ENCODE measurements at regions not wholly inside any gene's neighbourhood (a gene's known extent, or its start where the extent isn't known, plus 50 kb on each side); places are given as distances from the start of the nearest gene placed in this dataset.

- Histone ChIP-seq H3K9ac (ENCODE audit: low read length) (no peak overlapping the region), H3F3A (ENCODE audit: insufficient read depth) (no peaks in the 10 kb centered on the region), H4K20me1 (ENCODE audit: low read depth, low read length) (no peaks in the 10 kb centered on the region), H2AFZ (ENCODE audit: low read depth, low read length, severe bottlenecking) (no peak overlapping the region), H3K4me3 (ENCODE audit: insufficient read depth, low read length, poor library complexity, severe bottlenecking) (no peak overlapping the region), H3K9me2 (replicated peaks; ENCODE audit: insufficient read depth, low read length) (no peaks in the 10 kb centered on the region), H3K36me3 (ENCODE audit: low read length) (no peaks in the 10 kb centered on the region), H3K9me3 (ENCODE audit: insufficient read depth, low read length) (no peaks in the 10 kb centered on the region), H3K4me2 (ENCODE audit: low read depth, low read length, poor library complexity, severe bottlenecking) (no peak overlapping the region), H3K27me3 (ENCODE audit: low read length) (no peaks in the 10 kb centered on the region), H3K79me2 (ENCODE audit: insufficient read depth, low read length) (no peaks in the 10 kb centered on the region), H3K27ac (ENCODE audit: low read depth, low read length) (no peak overlapping the region)
- TF ChIP-seq EZH2phosphoT487 (conservative IDR thresholded peaks at IDR 0.05; ENCODE audit: low read length), result no peak
- TF ChIP-seq CTCF (IDR thresholded peaks at IDR 0.05; ENCODE audit: insufficient read depth, low read length, poor library complexity, severe bottlenecking), result no peak
These were observed 492.0 kb downstream of the KIF20B start for GRCh38 chr10:90193240-90193985.

GRCh38 chr10:90195288-90195840 lies 494.0 kb downstream of the KIF20B start:
- no peak for TF ChIP-seq CTCF (IDR thresholded peaks at IDR 0.05; ENCODE audit: insufficient read depth, low read length, poor library complexity, severe bottlenecking)
- TF ChIP-seq EZH2phosphoT487 (conservative IDR thresholded peaks at IDR 0.05; ENCODE audit: low read length), result no peak

GRCh38 chr10:90197766-90198165 lies 496.4 kb downstream of the KIF20B start:
- TF ChIP-seq CTCF (IDR thresholded peaks at IDR 0.05; ENCODE audit: insufficient read depth, low read length, poor library complexity, severe bottlenecking) (no peak), EZH2phosphoT487 (conservative IDR thresholded peaks at IDR 0.05; ENCODE audit: low read length) (no peak)
- Histone ChIP-seq H3K9me3 (ENCODE audit: insufficient read depth, low read length) (no peaks in the 10 kb centered on the region), H3K27me3 (ENCODE audit: low read length) (no peaks in the 10 kb centered on the region), H3K9ac (ENCODE audit: low read length) (no peak overlapping the region), H3K36me3 (ENCODE audit: low read length) (no peaks in the 10 kb centered on the region), H4K20me1 (ENCODE audit: low read depth, low read length) (no peaks in the 10 kb centered on the region), H2AFZ (ENCODE audit: low read depth, low read length, severe bottlenecking) (no peak overlapping the region), H3K4me3 (ENCODE audit: insufficient read depth, low read length, poor library complexity, severe bottlenecking) (no peak overlapping the region), H3K9me2 (replicated peaks; ENCODE audit: insufficient read depth, low read length) (no peaks in the 10 kb centered on the region), H3K4me2 (ENCODE audit: low read depth, low read length, poor library complexity, severe bottlenecking) (no peak overlapping the region), H3F3A (ENCODE audit: insufficient read depth) (no peaks in the 10 kb centered on the region), H3K79me2 (ENCODE audit: insufficient read depth, low read length) (no peaks in the 10 kb centered on the region), H3K27ac (ENCODE audit: low read depth, low read length) (no peak overlapping the region)

More at GRCh38 chr10:90195288-90195840, 494.0 kb downstream of the KIF20B start:
- Histone ChIP-seq H3F3A (ENCODE audit: insufficient read depth) (no peaks in the 10 kb centered on the region), H3K9me2 (replicated peaks; ENCODE audit: insufficient read depth, low read length) (no peaks in the 10 kb centered on the region), H3K9me3 (ENCODE audit: insufficient read depth, low read length) (no peaks in the 10 kb centered on the region), H3K4me2 (ENCODE audit: low read depth, low read length, poor library complexity, severe bottlenecking) (no peak overlapping the region), H3K79me2 (ENCODE audit: insufficient read depth, low read length) (no peaks in the 10 kb centered on the region), H2AFZ (ENCODE audit: low read depth, low read length, severe bottlenecking) (no peak overlapping the region), H3K4me3 (ENCODE audit: insufficient read depth, low read length, poor library complexity, severe bottlenecking) (no peak overlapping the region), H3K27ac (ENCODE audit: low read depth, low read length) (no peak overlapping the region), H3K27me3 (ENCODE audit: low read length) (no peaks in the 10 kb centered on the region), H3K36me3 (ENCODE audit: low read length) (no peaks in the 10 kb centered on the region), H4K20me1 (ENCODE audit: low read depth, low read length) (no peaks in the 10 kb centered on the region), H3K9ac (ENCODE audit: low read length) (no peak overlapping the region)

Data from SU-DHL-6 (cell line).